GM12878 (cell line): ENCODE measurements at regions not wholly inside any gene's neighbourhood (a gene's known extent, or its start where the extent isn't known, plus 50 kb on each side); places are given as distances from the start of the nearest gene placed in this dataset.

ENCODE experiments used
- ATAC-seq: fragments of 200-7000 bp; cut with Tn5 transposase; 3 replicates; pipeline ENCODE4 v1.9.1; 2020; ENCODE audit warnings: mild to moderate bottlenecking, moderate library complexity
- BruUV-seq: library from RNA; stranded (reverse); fragments of 400-500 nt; replicated peaks from 2 replicates; lab custom pipeline; 2021; lab: Mats Ljungman, UMichigan
- CTCF ChIA-PET: fragments of 300-600 bp; sonication (Branson Sonifier 250); formaldehyde crosslinking; extraction: SDS; loops from one replicate; lab custom pipeline; 2021; ENCODE audit warnings: inconsistent platforms; lab: Yijun Ruan, JAX
- POLR2A ChIA-PET: fragments of 350-600 bp; formaldehyde crosslinking; extraction: SDS; loops from one replicate; lab custom pipeline; 2021; ENCODE audit warnings: inconsistent platforms; lab: Charles Lee
- RAD21 ChIA-PET: fragments of 300-600 bp; sonication (Branson Sonifier 250); formaldehyde crosslinking; loops from one replicate; lab custom pipeline; 2023; ENCODE audit warnings: antibody characterized with exemption; ENCODE audit not compliant: unreplicated experiment; lab: Charles Lee
- SMC1A ChIA-PET: fragments of 300-600 bp; sonication (Branson Sonifier 250); formaldehyde crosslinking; loops from one replicate; lab custom pipeline; 2023; ENCODE audit not compliant: unreplicated experiment, uncharacterized antibody; lab: Charles Lee
- DNase-seq: peaks from one replicate; pipeline ENCODE4 v3.0.0-alpha.2; 2011; ENCODE audit warnings: low read depth, low spot score
- FAIRE-seq: peaks from 3 replicates; lab custom pipeline; 2011; peaks lifted over from hg19 to GRCh38; lab: Jason Lieb, UNC
- H2AFZ ChIP-seq: 2 replicates; pipeline ENCODE4 v1.6.0; 2011; ENCODE audit warnings: low read depth, low read length, control low read depth; ENCODE audit not compliant: control insufficient read depth
- H3K27ac ChIP-seq: 2 replicates; pipeline ENCODE4 v1.5.1; 2011; ENCODE audit warnings: control low read depth; ENCODE audit not compliant: control insufficient read depth, insufficient read depth
- H3K27me3 ChIP-seq, 2 experiments: replicated peaks in 1 of 2; 2 replicates each; pipeline versions ENCODE4 v1.6.0 to v1.6.1; 2011; ENCODE audit warnings: low read length in 1 of 2; ENCODE audit not compliant: control insufficient read depth in 2 of 2, insufficient read depth in 2 of 2
- H3K36me3 ChIP-seq, 2 experiments: 2 replicates each; pipeline ENCODE4 v1.5.1; 2011; ENCODE audit warnings: low read length in 1 of 2; ENCODE audit not compliant: control insufficient read depth in 2 of 2, insufficient read depth in 2 of 2
- H3K4me1 ChIP-seq: 2 replicates; pipeline ENCODE4 v1.6.1; 2011; ENCODE audit warnings: mild to moderate bottlenecking, low read length, moderate library complexity, mixed read lengths; ENCODE audit not compliant: control insufficient read depth, insufficient read depth
- H3K4me2 ChIP-seq: 2 replicates; pipeline ENCODE4 v1.6.0; 2011; ENCODE audit warnings: control low read depth; ENCODE audit not compliant: control insufficient read depth, insufficient read depth
- H3K4me3 ChIP-seq: fragments of 200-600 bp; sonication (generic); 2 replicates; pipeline ENCODE4 v1.5.1; 2016
- H3K79me2 ChIP-seq: 2 replicates; pipeline ENCODE4 v1.6.0; 2011; ENCODE audit warnings: low read length; ENCODE audit not compliant: control insufficient read depth, insufficient read depth
- H3K9ac ChIP-seq: 2 replicates; pipeline ENCODE4 v1.8.0; 2011; ENCODE audit warnings: low read length, control low read depth, mixed read lengths; ENCODE audit not compliant: control insufficient read depth, insufficient read depth
- H3K9me3 ChIP-seq: replicated peaks from 3 replicates; pipeline ENCODE4 v1.5.1; 2011; ENCODE audit warnings: mild to moderate bottlenecking, low read length; ENCODE audit not compliant: control insufficient read depth, insufficient read depth
- H4K20me1 ChIP-seq: 2 replicates; pipeline ENCODE4 v1.6.0; 2011; ENCODE audit not compliant: control insufficient read depth, insufficient read depth
- BCL11A ChIP-seq: IDR thresholded peaks from 2 replicates; pipeline ENCODE4 v1.6.1; 2011; ENCODE audit warnings: low read depth, low read length
- CTCF ChIP-seq, 3 experiments: IDR thresholded peaks in 2 of 3; conservative IDR thresholded peaks in 1 of 3; 2 replicates each; pipeline ENCODE4 v1.5.1; 2011; ENCODE audit warnings: low read depth in 3 of 3, low read length in 3 of 3, mild to moderate bottlenecking in 3 of 3, control low read depth in 2 of 3, moderate library complexity in 2 of 3, inconsistent platforms in 1 of 3, mixed read lengths in 1 of 3; ENCODE audit not compliant: control insufficient read depth in 2 of 3, insufficient read depth in 1 of 3; ENCODE audit errors: extremely low read depth in 1 of 3
- EP300 ChIP-seq, 2 experiments: fragments of 150-350 bp in 1 of 2; IDR thresholded peaks; 2 replicates each; pipeline ENCODE4 v1.6.1; 2011 to 2012; ENCODE audit warnings: low read depth in 2 of 2, low read length in 2 of 2, borderline replicate concordance in 1 of 2, improper control_type of control experiment in 1 of 2, inconsistent platforms in 1 of 2; ENCODE audit not compliant: control insufficient read depth in 1 of 2
- IRF4 ChIP-seq: IDR thresholded peaks from 2 replicates; pipeline ENCODE4 v1.6.1; 2011; ENCODE audit warnings: low read depth, low read length
- PKNOX1 ChIP-seq: fragments of 450-650 bp; IDR thresholded peaks from 2 replicates; pipeline ENCODE4 v1.6.1; 2016; ENCODE audit warnings: mild to moderate bottlenecking
- POU2F2 ChIP-seq: IDR thresholded peaks from 3 replicates; pipeline ENCODE4 v1.6.1; 2011; ENCODE audit warnings: low read depth, mild to moderate bottlenecking, low read length, borderline replicate concordance
- RAD21 ChIP-seq: IDR thresholded peaks from 2 replicates; pipeline ENCODE4 v1.6.1; 2011; ENCODE audit warnings: mild to moderate bottlenecking, low read depth, low read length, moderate library complexity; ENCODE audit not compliant: insufficient read depth
- RB1 ChIP-seq: fragments of 450-650 bp; formaldehyde crosslinking; IDR thresholded peaks from 2 replicates; pipeline ENCODE4 v1.6.1; 2017; ENCODE audit warnings: mild to moderate bottlenecking, borderline replicate concordance
- RELB ChIP-seq: fragments of 450-650 bp; IDR thresholded peaks from 2 replicates; pipeline ENCODE4 v1.6.1; 2017; ENCODE audit warnings: low read depth, mild to moderate bottlenecking, moderate library complexity
- ZBED1 ChIP-seq: IDR thresholded peaks from 2 replicates; pipeline ENCODE4 v1.6.1; 2016; ENCODE audit warnings: borderline replicate concordance
- ZBTB40 ChIP-seq: fragments of 450-650 bp; IDR thresholded peaks from 2 replicates; pipeline ENCODE4 v1.6.1; 2016; ENCODE audit warnings: mild to moderate bottlenecking, moderate library complexity, borderline replicate concordance
- WGBS: methylation state at CpG from one replicate; pipeline ENCODE4 v1.1.6; 2016; ENCODE audit warnings: low lambda C conversion rate; ENCODE audit not compliant: insufficient replicate concordance, insufficient coverage; ENCODE audit errors: missing lambda C conversion rate; 5-methylcytosine and 5-hydroxymethylcytosine counted together
- in situ Hi-C: fragments of 300-500 bp; cut with MboI; formaldehyde crosslinking; loops from 9 replicates; pipeline ENCODE4 v1.14.3; 2018; ENCODE audit warnings: mixed read lengths
- intact Hi-C: fragments of 100-400 bp; cut with micrococcal nuclease; formaldehyde crosslinking; loops from one replicate; pipeline ENCODE4 v1.14.2; 2022; ENCODE audit not compliant: unreplicated experiment

DNA sequence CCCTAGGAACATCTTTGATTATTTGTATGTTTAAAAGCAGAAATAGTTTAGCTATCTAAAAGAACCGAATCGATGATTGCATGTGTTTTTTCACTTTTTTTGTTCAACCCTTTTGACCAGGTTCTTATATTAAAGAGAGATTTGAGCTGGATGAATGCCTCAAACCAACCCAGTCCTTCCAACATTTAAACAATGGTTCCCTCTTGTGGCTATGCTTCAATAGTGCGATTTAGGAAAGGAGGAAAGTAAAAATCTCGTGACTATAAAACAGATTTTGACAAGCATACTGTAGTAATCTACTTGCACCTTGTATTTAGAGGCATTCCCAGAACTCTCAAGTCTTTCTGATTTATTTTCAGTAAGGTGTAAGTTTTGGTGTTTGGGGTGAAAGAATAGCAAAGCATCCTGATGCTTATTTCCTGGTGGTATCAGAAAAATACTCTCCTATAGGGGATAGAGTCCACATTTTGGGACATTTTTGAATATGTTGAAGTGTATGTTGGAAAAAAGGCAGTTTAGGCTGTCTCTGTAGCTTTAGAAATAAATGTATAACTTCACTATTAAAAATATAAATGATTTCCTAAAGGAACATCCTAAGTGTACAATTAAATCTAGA lies 159.6 kb upstream of the KCNH8 start:
- Histone ChIP-seq H3K9me3 (no peaks in the 10 kb centered on the region), H3K27ac (no peak overlapping the region), H3K36me3 (no peaks in the 10 kb centered on the region), H3K27me3 (no peaks in the 10 kb centered on the region), H3K4me2 (no peak overlapping the region), H2AFZ (no peak overlapping the region)
- BruUV-seq, result no TSS peak
- peak; percentile 47; the same call in 1 of the 3 replicates for ATAC-seq
- RAD21 ChIA-PET, result interaction anchor here (1.7 kb wide), 1 partner anchor 141 kb away, joined by 9 read pairs; no protein-coding TSS in a partner anchor
- TF ChIP-seq ZBTB40, result no peak
- TF ChIP-seq IRF4, result no peak
- TF ChIP-seq EP300 (IDR thresholded peaks at IDR 0.05; ENCODE audit: borderline replicate concordance in 1 of 2, control insufficient read depth in 1 of 2, low read depth in 2 of 2, low read length in 2 of 2), result no peak
- TF ChIP-seq RAD21, result peak; percentile 63
- TF ChIP-seq CTCF (IDR thresholded peaks at IDR 0.05 in 2 of 3, conservative IDR thresholded peaks at IDR 0.05 in 1 of 3; ENCODE audit: control insufficient read depth in 2 of 3, extremely low read depth in 1 of 3, insufficient read depth in 1 of 3, low read depth in 3 of 3, low read length in 3 of 3), result peak; percentile 12 to 41 (median 30); a peak in 5 of 6 replicates
- no peak for TF ChIP-seq BCL11A
- no peak for TF ChIP-seq PKNOX1
- no peak for TF ChIP-seq POU2F2
- no peak for TF ChIP-seq RB1
- TF ChIP-seq RELB, result no peak
- no peak for TF ChIP-seq ZBED1
- TF ChIP-seq, all 136 proteins: peak for 2
- Histone ChIP-seq H3K4me3 (no peak overlapping the region), H3K4me1 (no peaks in the 10 kb centered on the region), H3K79me2 (no peaks in the 10 kb centered on the region), H3K9ac (no peak overlapping the region), H4K20me1 (no peaks in the 10 kb centered on the region)
- in situ Hi-C loops, result no loop called here
- DNase-seq (no peak), FAIRE-seq (peak; percentile 7)
- 0% methylated on average over 4 of the region's 4 CpGs for WGBS
- ChIA-PET CTCF (interaction anchor here (1.0 to 3.2 kb wide), 6 partner anchors 15 to 429 kb away, joined by 3 to 30 read pairs (median 8); no protein-coding TSS in a partner anchor), SMC1A (interaction anchor here (0.7 to 1.9 kb wide), 4 partner anchors 69 to 882 kb away, joined by 3 to 10 read pairs (median 4); no protein-coding TSS in a partner anchor), POLR2A (no interaction called here)
- intact Hi-C loops, result loop anchor here (1.0 kb wide), 1 partner anchor 141 kb away; no protein-coding TSS in a partner anchor
